ENCODE measurements at regions not wholly inside any gene's neighbourhood (a gene's known extent, or its start where the extent isn't known, plus 50 kb on each side); places are given as distances from the start of the nearest gene placed in this dataset.

DNA sequence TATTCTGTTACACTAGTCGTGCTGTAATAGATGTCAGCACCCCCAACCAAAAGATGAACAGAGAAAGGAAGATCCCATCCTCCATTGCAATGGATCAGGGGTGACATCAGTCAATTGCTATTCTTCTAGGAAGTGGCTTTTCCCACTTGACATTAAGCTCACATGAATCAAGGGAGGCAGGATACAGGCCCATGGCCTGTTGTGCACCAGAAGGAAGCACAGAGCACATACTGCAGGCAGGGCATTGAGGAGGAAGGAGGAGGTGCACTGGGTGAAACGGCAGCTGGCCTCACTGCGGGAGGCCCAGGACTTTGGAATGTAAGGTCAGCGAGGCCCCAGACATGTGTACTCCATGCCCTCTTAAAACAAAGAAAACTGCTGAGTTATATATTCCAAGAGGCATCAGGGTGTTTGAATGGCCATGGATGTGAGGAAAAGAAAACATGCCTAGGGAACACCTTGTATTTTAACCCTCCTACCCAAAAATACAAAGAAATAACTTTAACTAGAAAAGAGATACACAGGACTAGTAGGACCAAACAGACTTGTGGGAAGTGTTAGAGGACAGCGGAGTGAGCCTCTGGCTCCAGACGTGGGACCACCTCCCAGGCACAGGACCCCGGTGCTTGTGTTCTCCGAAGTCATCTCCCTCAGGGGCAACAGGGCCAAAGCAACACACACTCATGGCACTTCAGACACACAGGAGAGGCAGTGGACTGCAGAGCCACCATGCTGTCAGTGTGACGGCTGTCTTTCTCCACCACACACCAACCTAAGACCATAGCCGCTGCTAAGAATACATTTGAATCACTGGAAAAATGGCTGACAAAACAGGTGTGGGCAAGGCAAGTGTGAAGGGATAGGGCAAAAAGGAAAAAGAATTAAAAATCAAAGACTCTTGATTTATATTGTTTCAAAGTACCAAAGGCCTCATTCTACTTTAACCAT lies 51.4 kb upstream of the RIOK3 start (continued):
- TF ChIP-seq, protein P1, sequence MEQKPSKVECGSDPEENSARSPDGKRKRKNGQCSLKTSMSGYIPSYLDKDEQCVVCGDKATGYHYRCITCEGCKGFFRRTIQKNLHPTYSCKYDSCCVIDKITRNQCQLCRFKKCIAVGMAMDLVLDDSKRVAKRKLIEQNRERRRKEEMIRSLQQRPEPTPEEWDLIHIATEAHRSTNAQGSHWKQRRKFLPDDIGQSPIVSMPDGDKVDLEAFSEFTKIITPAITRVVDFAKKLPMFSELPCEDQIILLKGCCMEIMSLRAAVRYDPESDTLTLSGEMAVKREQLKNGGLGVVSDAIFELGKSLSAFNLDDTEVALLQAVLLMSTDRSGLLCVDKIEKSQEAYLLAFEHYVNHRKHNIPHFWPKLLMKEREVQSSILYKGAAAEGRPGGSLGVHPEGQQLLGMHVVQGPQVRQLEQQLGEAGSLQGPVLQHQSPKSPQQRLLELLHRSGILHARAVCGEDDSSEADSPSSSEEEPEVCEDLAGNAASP (CRISPR knock-in tag; IDR thresholded peaks at IDR 0.05; ENCODE audit: borderline replicate concordance) = peak; percentile 76; the same call in 1 of the 2 replicates
- TF ChIP-seq NR2F6 (IDR thresholded peaks at IDR 0.05) (peak; percentile 94), NR2F6 (CRISPR knock-in tag; IDR thresholded peaks at IDR 0.05) (peak; percentile 95), ZSCAN22 (CRISPR knock-in tag; IDR thresholded peaks at IDR 0.05) (no peak), ZFP36 (IDR thresholded peaks at IDR 0.05; ENCODE audit: borderline replicate concordance, low read depth, low read length, partially characterized antibody) (no peak), ZNF136 (CRISPR knock-in tag; IDR thresholded peaks at IDR 0.05; ENCODE audit: low read depth) (no peak), RORA (CRISPR knock-in tag; IDR thresholded peaks at IDR 0.05) (no peak), KLF13 (CRISPR knock-in tag; IDR thresholded peaks at IDR 0.05) (no peak), ZC3H13 (CRISPR knock-in tag; IDR thresholded peaks at IDR 0.05) (no peak), HOXA9 (CRISPR knock-in tag; IDR thresholded peaks at IDR 0.05; ENCODE audit: borderline replicate concordance) (no peak), KDM6A (CRISPR knock-in tag; IDR thresholded peaks at IDR 0.05; ENCODE audit: low read depth) (peak; percentile 76), RFX5 (IDR thresholded peaks at IDR 0.05; ENCODE audit: low read depth, low read length) (no peak), SKI (IDR thresholded peaks at IDR 0.05; ENCODE audit: partially characterized antibody) (peak; percentile 80), ZZZ3 (CRISPR knock-in tag; IDR thresholded peaks at IDR 0.05; ENCODE audit: borderline replicate concordance) (no peak), TCF7 (IDR thresholded peaks at IDR 0.05; ENCODE audit: low read depth) (peak; percentile 23; the same call in 1 of the 2 replicates), CC2D1A (CRISPR knock-in tag; IDR thresholded peaks at IDR 0.05) (no peak), CHD4 (IDR thresholded peaks at IDR 0.05; ENCODE audit: borderline replicate concordance, low read length) (no peak), ZNF124 (CRISPR knock-in tag; IDR thresholded peaks at IDR 0.05) (peak; percentile 79; the same call in 1 of the 2 replicates), BRD4 (CRISPR knock-in tag; IDR thresholded peaks at IDR 0.05) (peak; percentile 18; the same call in 1 of the 2 replicates), SRF (IDR thresholded peaks at IDR 0.05; ENCODE audit: low read depth, low read length) (no peak), ZNF446 (CRISPR knock-in tag; IDR thresholded peaks at IDR 0.05) (no peak), ZNF333 (CRISPR knock-in tag; IDR thresholded peaks at IDR 0.05; ENCODE audit: borderline replicate concordance) (no peak), ZNF605 (CRISPR knock-in tag; IDR thresholded peaks at IDR 0.05) (peak; percentile 67; the same call in 1 of the 2 replicates), ZNF232 (CRISPR knock-in tag; IDR thresholded peaks at IDR 0.05; ENCODE audit: borderline replicate concordance) (peak; percentile 59; the same call in 1 of the 2 replicates), KDM5A (IDR thresholded peaks at IDR 0.05; ENCODE audit: borderline replicate concordance, low read length) (no peak), CHCHD3 (CRISPR knock-in tag; IDR thresholded peaks at IDR 0.05) (no peak), PRMT3 (CRISPR knock-in tag; IDR thresholded peaks at IDR 0.05; ENCODE audit: borderline replicate concordance, low read depth) (no peak), NR2F1 (CRISPR knock-in tag; IDR thresholded peaks at IDR 0.05) (peak; percentile 83 to 91; a peak in 3 of 4 replicates), ZNF629 (CRISPR knock-in tag; conservative IDR thresholded peaks at IDR 0.05) (peak; percentile 13; the same call in 1 of the 2 replicates)
- TF ChIP-seq, protein P2, sequence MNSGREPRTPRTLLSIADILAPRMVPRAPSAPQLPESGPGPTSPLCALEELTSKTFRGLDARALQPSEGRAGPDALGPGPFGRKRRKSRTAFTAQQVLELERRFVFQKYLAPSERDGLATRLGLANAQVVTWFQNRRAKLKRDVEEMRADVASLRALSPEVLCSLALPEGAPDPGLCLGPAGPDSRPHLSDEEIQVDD (CRISPR knock-in tag; IDR thresholded peaks at IDR 0.05; ENCODE audit: borderline replicate concordance) = no peak
- TF ChIP-seq, protein P3, sequence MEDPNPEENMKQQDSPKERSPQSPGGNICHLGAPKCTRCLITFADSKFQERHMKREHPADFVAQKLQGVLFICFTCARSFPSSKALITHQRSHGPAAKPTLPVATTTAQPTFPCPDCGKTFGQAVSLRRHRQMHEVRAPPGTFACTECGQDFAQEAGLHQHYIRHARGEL (CRISPR knock-in tag; IDR thresholded peaks at IDR 0.05) = no peak
